ENCODE measurements at regions not wholly inside any gene's neighbourhood (a gene's known extent, or its start where the extent isn't known, plus 50 kb on each side); places are given as distances from the start of the nearest gene placed in this dataset.
A peak's percentile ranks its signal among the peaks of the same experiment; 100 is the strongest.

DNA sequence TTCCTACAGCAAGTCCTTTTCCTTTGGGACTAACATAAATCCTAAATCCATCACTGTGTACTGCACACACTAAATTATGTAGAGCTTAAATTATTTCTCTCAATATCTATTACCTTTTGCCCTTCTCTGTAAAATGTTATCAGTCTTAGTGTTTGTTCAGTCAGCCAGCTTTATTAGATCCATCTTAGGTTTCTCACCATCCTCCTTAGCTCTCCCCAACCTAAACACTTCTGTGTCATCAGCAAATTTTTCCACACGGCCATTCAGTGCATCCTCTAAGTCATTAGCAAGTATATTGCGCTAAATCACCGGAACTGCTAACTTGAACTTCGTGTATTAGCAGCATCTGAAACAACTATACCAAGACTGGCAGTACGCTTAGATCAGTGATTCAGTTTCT, 142.1 kb upstream of the ZNF438 start:
- DNase-seq (ENCODE audit: extremely low read depth, insufficient read length): no peak
- Histone ChIP-seq H3K4me3 (replicated peaks; ENCODE audit: low read depth, low read length) (no peak overlapping the region), H3K27me3 (replicated peaks; ENCODE audit: control insufficient read depth, insufficient read depth, low read length) (no peaks in the 10 kb centered on the region), H3K36me3 (ENCODE audit: control insufficient read depth, insufficient read depth, low read length) (no peaks in the 10 kb centered on the region)
- TF ChIP-seq, protein P1, sequence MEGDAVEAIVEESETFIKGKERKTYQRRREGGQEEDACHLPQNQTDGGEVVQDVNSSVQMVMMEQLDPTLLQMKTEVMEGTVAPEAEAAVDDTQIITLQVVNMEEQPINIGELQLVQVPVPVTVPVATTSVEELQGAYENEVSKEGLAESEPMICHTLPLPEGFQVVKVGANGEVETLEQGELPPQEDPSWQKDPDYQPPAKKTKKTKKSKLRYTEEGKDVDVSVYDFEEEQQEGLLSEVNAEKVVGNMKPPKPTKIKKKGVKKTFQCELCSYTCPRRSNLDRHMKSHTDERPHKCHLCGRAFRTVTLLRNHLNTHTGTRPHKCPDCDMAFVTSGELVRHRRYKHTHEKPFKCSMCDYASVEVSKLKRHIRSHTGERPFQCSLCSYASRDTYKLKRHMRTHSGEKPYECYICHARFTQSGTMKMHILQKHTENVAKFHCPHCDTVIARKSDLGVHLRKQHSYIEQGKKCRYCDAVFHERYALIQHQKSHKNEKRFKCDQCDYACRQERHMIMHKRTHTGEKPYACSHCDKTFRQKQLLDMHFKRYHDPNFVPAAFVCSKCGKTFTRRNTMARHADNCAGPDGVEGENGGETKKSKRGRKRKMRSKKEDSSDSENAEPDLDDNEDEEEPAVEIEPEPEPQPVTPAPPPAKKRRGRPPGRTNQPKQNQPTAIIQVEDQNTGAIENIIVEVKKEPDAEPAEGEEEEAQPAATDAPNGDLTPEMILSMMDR (IDR thresholded peaks at IDR 0.05; ENCODE audit: insufficient read depth, low read length, poor library complexity, severe bottlenecking): no peak

DNA sequence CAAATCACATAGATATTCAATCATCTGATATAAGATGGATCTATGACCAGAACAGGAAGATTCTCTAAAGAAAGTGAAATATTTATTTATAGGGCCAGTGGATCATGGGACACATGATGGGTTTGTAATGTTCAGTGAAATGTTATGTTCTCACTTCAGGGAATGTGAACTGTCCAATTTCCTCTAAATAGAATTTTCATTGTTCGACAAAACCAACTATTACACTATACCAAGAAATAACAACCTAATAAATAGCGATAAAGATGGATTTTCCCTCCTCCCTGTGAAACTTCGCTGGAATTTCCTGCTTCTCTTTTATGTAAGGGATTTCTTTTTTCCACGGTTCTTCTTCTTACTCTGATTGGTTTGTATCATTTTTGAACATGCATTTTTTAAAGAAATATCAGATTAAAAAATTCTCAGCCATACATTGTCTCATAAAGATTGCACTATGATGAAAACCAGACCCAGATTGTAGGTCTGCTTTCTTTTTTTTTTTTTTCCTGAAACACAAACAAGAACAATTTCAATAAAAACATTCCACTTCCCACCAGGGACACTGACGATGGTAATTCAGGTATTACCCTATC, 139.8 kb upstream of the ZEB1 start:
- no peak for DNase-seq (ENCODE audit: extremely low read depth, insufficient read length)
- Histone ChIP-seq H3K36me3 (ENCODE audit: control insufficient read depth, insufficient read depth, low read length) (no peaks in the 10 kb centered on the region), H3K27me3 (replicated peaks; ENCODE audit: control insufficient read depth, insufficient read depth, low read length) (no peaks in the 10 kb centered on the region), H3K4me3 (replicated peaks; ENCODE audit: low read depth, low read length) (no peak overlapping the region)
- TF ChIP-seq, protein P1 (IDR thresholded peaks at IDR 0.05; ENCODE audit: insufficient read depth, low read length, poor library complexity, severe bottlenecking): no peak

DNA sequence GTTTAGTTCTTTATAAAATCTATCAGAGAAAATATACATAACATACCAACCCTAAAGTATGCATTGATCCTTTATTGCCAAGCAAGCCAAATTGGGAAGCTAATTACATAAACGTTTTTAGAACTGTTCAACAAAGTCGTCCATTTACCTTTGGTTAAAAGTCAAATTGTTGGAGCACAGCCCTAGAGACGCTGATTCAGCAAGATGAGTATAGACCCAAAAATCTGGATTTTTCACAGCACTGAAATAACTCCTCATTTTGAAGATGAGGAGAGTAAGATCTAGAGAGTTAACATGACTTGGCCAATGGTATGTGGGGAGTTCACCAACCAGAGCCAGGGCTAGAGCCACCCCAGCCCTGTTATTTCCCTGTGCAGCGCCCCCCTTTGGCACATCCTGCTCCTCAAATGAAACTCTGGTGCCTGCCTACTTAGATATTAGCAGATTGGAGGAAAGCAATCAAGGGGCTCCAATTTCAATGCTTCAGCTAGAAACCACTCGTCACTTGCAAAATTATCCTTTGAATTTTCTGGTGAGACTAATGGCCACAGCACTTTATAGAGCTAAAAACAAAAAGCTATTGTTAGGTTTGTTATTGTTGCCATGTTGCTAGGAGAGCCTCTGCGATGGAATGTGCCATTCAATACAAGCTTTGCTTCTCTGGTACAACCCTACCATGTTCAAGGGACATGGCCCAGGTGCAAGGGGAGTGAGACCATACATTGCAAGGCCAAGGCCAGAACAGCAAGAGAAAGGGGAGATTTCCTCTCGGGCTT, 132.6 kb upstream of the ZEB1 start:
- Histone ChIP-seq H3K4me3 (replicated peaks; ENCODE audit: low read depth, low read length) (no peak overlapping the region), H3K27me3 (replicated peaks; ENCODE audit: control insufficient read depth, insufficient read depth, low read length) (no peaks in the 10 kb centered on the region; the same call in 1 of the 2 replicates), H3K36me3 (ENCODE audit: control insufficient read depth, insufficient read depth, low read length) (no peaks in the 10 kb centered on the region)
- DNase-seq (ENCODE audit: extremely low read depth, insufficient read length): no peak
- TF ChIP-seq, protein P1 (IDR thresholded peaks at IDR 0.05; ENCODE audit: insufficient read depth, low read length, poor library complexity, severe bottlenecking): peak; percentile 8

DNA sequence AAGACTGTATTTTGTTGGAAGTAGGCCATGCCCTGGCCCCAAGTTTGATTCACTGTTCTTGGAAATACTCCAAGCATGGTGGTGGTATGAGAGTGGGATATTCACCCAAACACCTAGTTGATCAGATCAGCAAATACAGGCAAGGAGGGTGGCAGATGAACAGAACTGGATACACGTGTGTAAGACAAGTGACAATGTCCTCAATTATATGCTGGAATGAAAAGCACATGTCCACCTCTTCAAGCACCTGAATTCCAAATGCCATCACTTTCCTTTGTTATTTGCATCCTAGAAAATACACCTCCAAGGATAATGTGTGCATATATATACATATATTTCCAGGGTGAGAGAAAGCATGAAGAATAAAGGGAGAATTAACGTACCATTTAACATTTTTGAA, 131.8 kb upstream of the ZEB1 start:
- Histone ChIP-seq H3K4me3 (replicated peaks; ENCODE audit: low read depth, low read length) (no peak overlapping the region), H3K27me3 (replicated peaks; ENCODE audit: control insufficient read depth, insufficient read depth, low read length) (no peaks in the 10 kb centered on the region; the same call in 1 of the 2 replicates), H3K36me3 (ENCODE audit: control insufficient read depth, insufficient read depth, low read length) (no peaks in the 10 kb centered on the region)
- TF ChIP-seq, protein P1 (IDR thresholded peaks at IDR 0.05; ENCODE audit: insufficient read depth, low read length, poor library complexity, severe bottlenecking): no peak
- DNase-seq (ENCODE audit: extremely low read depth, insufficient read length): no peak

DNA sequence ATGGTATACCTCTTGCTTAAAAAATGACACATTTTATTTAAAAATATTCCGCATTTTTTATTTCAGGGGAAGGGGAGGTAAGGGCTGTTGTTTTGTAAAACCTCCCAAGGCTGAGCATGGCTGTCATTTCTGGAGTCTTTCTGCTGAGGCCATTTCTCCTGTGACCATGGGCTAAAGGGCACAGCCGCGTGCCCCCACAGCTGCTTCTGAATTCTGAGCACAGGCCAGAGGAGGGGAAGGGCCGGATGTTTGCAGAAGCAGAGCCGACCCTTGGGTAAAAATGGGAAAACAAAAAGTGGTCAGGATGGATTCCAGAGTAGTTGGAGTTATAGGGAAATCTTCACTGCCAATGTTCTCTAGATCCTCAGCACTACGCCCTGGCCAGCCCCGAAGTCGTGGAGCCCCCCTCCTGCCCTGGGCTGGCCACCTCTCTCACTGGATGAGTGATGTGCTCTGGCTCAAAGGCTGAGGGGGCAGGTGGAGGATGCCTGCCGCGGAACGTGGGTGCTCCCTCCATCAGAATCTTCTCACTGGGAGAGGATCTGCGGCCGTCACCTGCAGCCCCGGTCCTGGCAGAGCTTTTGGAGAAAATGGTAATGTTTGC, 131.3 kb upstream of the ZEB1 start:
- Histone ChIP-seq H3K4me3 (replicated peaks; ENCODE audit: low read depth, low read length) (no peak overlapping the region), H3K27me3 (replicated peaks; ENCODE audit: control insufficient read depth, insufficient read depth, low read length) (no peaks in the 10 kb centered on the region; the same call in 1 of the 2 replicates), H3K36me3 (ENCODE audit: control insufficient read depth, insufficient read depth, low read length) (no peaks in the 10 kb centered on the region)
- no peak for DNase-seq (ENCODE audit: extremely low read depth, insufficient read length)
- TF ChIP-seq, protein P1 (IDR thresholded peaks at IDR 0.05; ENCODE audit: insufficient read depth, low read length, poor library complexity, severe bottlenecking): no peak

Data from GM06990 (cell line).